Hepatocyte (in vitro differentiated cells): ENCODE measurements at regions not wholly inside any gene's neighbourhood (a gene's known extent, or its start where the extent isn't known, plus 50 kb on each side); places are given as distances from the start of the nearest gene placed in this dataset.
A peak's percentile ranks its signal among the peaks of the same experiment; 100 is the strongest.

Source experiments
- DNase-seq: peaks from one replicate; pipeline ENCODE4 v3.0.0-alpha.2; 2016; ENCODE audit warnings: low spot score
- H2AFZ ChIP-seq: fragments of 200-600 bp; sonication (generic); 2 replicates; pipeline ENCODE4 v1.6.0; 2016; ENCODE audit warnings: antibody characterized with exemption, mild to moderate bottlenecking
- H3K27ac ChIP-seq: fragments of 200-600 bp; sonication (generic); 2 replicates; pipeline ENCODE4 v1.5.1; 2016; ENCODE audit warnings: mild to moderate bottlenecking
- H3K27me3 ChIP-seq: fragments of 200-600 bp; sonication (generic); 2 replicates; pipeline ENCODE4 v1.6.1; 2016
- H3K36me3 ChIP-seq: fragments of 200-600 bp; sonication (generic); replicated peaks from 2 replicates; pipeline ENCODE4 v1.5.1; 2016; ENCODE audit warnings: low read depth; ENCODE audit not compliant: insufficient read depth
- H3K4me1 ChIP-seq: fragments of 200-600 bp; sonication (generic); 2 replicates; pipeline ENCODE4 v1.5.1; 2016; ENCODE audit warnings: mild to moderate bottlenecking, moderate library complexity; ENCODE audit not compliant: insufficient read depth
- H3K4me2 ChIP-seq: fragments of 200-600 bp; sonication (generic); 2 replicates; pipeline ENCODE4 v1.6.0; 2016
- H3K4me3 ChIP-seq: fragments of 200-600 bp; sonication (generic); 2 replicates; pipeline ENCODE4 v1.5.1; 2016; ENCODE audit warnings: mild to moderate bottlenecking
- H3K79me2 ChIP-seq: fragments of 200-600 bp; sonication (generic); 2 replicates; pipeline ENCODE4 v1.6.0; 2017; ENCODE audit warnings: mild to moderate bottlenecking
- H3K9me2 ChIP-seq: fragments of 200-600 bp; sonication (generic); replicated peaks from 2 replicates; pipeline ENCODE4 v1.6.0; 2017; ENCODE audit warnings: mild to moderate bottlenecking; ENCODE audit not compliant: insufficient read depth
- H3K9me3 ChIP-seq: fragments of 200-600 bp; sonication (generic); 2 replicates; pipeline ENCODE4 v1.5.1; 2016; ENCODE audit warnings: low read depth, mild to moderate bottlenecking
- H4K20me1 ChIP-seq: fragments of 200-600 bp; sonication (generic); 2 replicates; pipeline ENCODE4 v1.6.0; 2016; ENCODE audit warnings: mild to moderate bottlenecking; ENCODE audit not compliant: insufficient read depth, poor library complexity, severe bottlenecking
- EZH2 ChIP-seq: fragments of 200-600 bp; sonication (generic); IDR thresholded peaks from 2 replicates; pipeline ENCODE4 v1.6.1; 2016; ENCODE audit warnings: antibody characterized with exemption, mild to moderate bottlenecking, borderline replicate concordance
- EZH2phosphoT487 ChIP-seq: fragments of 200-600 bp; sonication (generic); IDR thresholded peaks from one replicate; pipeline ENCODE4 v1.6.1; 2018; ENCODE audit warnings: antibody characterized with exemption, mild to moderate bottlenecking, low read depth, moderate library complexity; ENCODE audit not compliant: unreplicated experiment, severe bottlenecking
- WGBS: methylation state at CpG from one replicate; pipeline ENCODE4 v1.1.6; 2016; ENCODE audit warnings: low lambda C conversion rate; ENCODE audit errors: missing lambda C conversion rate; 5-methylcytosine and 5-hydroxymethylcytosine counted together
- TF ChIP-seq, protein P1 (sequence below): fragments of 200-600 bp; sonication (generic); IDR thresholded peaks from 2 replicates; pipeline ENCODE4 v1.5.1; 2016; ENCODE audit warnings: antibody characterized with exemption, mild to moderate bottlenecking; ENCODE audit not compliant: poor library complexity

GRCh38 chr4:123553279-123553678 is 156.7 kb downstream of the SPRY1 start:
- no peaks in the 10 kb centered on the region for H3K79me2 ChIP-seq
- H3K9me3 ChIP-seq: no peaks in the 10 kb centered on the region
- no peak overlapping the region for H3K4me3 ChIP-seq
- no peak overlapping the region for H2AFZ ChIP-seq
- TF ChIP-seq EZH2phosphoT487: no peak
- no peak for DNase-seq
- no peak overlapping the region for H3K4me2 ChIP-seq
- H3K36me3 ChIP-seq: no peaks in the 10 kb centered on the region
- H3K4me1 ChIP-seq: peaks cover 39% of the 10 kb centered on the region
- H3K27me3 ChIP-seq: no peaks in the 10 kb centered on the region
- peak overlapping the region; percentile 94 for H3K27ac ChIP-seq
- 87% methylated on average over 4 of the region's 4 CpGs for WGBS
- no peaks in the 10 kb centered on the region for H3K9me2 ChIP-seq
- no peaks in the 10 kb centered on the region for H4K20me1 ChIP-seq

- H4K20me1 ChIP-seq: no peaks in the 10 kb centered on the region
- H3K36me3 ChIP-seq: no peaks in the 10 kb centered on the region
- no peak for DNase-seq
- 86% methylated on average over 3 of the region's 3 CpGs for WGBS
- H3K27me3 ChIP-seq: no peaks in the 10 kb centered on the region
- H3K4me1 ChIP-seq: peaks cover 35% of the 10 kb centered on the region
- no peaks in the 10 kb centered on the region for H3K79me2 ChIP-seq
- peak overlapping the region; percentile 59 for H3K4me2 ChIP-seq
- no peaks in the 10 kb centered on the region for H3K9me3 ChIP-seq
- no peak overlapping the region for H3K4me3 ChIP-seq
- peak overlapping the region; percentile 94 for H3K27ac ChIP-seq
- TF ChIP-seq, protein P1, sequence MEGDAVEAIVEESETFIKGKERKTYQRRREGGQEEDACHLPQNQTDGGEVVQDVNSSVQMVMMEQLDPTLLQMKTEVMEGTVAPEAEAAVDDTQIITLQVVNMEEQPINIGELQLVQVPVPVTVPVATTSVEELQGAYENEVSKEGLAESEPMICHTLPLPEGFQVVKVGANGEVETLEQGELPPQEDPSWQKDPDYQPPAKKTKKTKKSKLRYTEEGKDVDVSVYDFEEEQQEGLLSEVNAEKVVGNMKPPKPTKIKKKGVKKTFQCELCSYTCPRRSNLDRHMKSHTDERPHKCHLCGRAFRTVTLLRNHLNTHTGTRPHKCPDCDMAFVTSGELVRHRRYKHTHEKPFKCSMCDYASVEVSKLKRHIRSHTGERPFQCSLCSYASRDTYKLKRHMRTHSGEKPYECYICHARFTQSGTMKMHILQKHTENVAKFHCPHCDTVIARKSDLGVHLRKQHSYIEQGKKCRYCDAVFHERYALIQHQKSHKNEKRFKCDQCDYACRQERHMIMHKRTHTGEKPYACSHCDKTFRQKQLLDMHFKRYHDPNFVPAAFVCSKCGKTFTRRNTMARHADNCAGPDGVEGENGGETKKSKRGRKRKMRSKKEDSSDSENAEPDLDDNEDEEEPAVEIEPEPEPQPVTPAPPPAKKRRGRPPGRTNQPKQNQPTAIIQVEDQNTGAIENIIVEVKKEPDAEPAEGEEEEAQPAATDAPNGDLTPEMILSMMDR: peak; percentile 17
- no peak for TF ChIP-seq EZH2
- no peak overlapping the region for H2AFZ ChIP-seq
- no peaks in the 10 kb centered on the region for H3K9me2 ChIP-seq
Measured at GRCh38 chr4:123553733-123554637, 157.4 kb downstream of the SPRY1 start.

GRCh38 chr4:123554801-123555232 is 158.2 kb downstream of the SPRY1 start:
- Histone ChIP-seq H3K9me2 (no peaks in the 10 kb centered on the region), H3K4me2 (peak overlapping the region; percentile 59), H3K36me3 (no peaks in the 10 kb centered on the region), H3K27me3 (no peaks in the 10 kb centered on the region), H3K4me3 (no peak overlapping the region), H4K20me1 (no peaks in the 10 kb centered on the region), H3K9me3 (no peaks in the 10 kb centered on the region), H3K4me1 (peaks cover 42% of the 10 kb centered on the region), H2AFZ (no peak overlapping the region), H3K27ac (peak overlapping the region; percentile 94), H3K79me2 (no peaks in the 10 kb centered on the region)
- TF ChIP-seq EZH2: no peak
- TF ChIP-seq, protein P1: no peak
- no peak for TF ChIP-seq EZH2phosphoT487
- WGBS: 43% methylated on average over 5 of the region's 5 CpGs
- no peak for DNase-seq

DNA sequence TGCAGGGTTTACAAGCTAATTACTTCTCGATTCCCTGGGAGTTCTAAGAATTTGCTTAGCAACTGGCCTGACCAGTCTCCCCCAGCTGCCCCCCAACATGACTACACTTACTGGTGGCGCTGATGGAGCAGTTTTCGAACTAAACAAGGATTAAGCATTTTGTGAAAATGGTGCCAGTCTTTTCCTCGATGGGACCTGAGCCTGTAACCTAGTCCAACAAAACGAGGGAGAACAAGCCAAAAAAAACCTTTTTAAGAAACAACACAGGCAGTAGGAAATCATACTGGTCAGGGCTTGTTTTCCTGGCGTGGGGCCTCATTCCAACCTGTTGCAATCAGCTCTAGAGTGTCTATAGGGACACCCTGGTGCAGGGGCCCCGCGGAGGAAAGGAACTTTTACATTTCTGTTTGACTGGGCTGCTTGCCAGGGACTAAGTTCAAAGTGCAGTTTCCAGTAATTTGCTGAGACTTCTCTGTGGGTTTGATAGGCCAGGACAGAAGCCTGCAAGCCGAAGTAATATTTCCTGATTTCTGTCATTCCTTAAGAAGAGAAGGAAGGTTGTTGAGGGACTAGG is 158.7 kb downstream of the SPRY1 start:
- Histone ChIP-seq H3K4me3 (no peak overlapping the region), H3K79me2 (no peaks in the 10 kb centered on the region), H2AFZ (no peak overlapping the region), H3K4me1 (peaks cover 46% of the 10 kb centered on the region), H3K9me3 (no peaks in the 10 kb centered on the region), H3K36me3 (no peaks in the 10 kb centered on the region), H4K20me1 (no peaks in the 10 kb centered on the region), H3K4me2 (peak overlapping the region; percentile 64), H3K27ac (peak overlapping the region; percentile 94), H3K9me2 (no peaks in the 10 kb centered on the region), H3K27me3 (no peaks in the 10 kb centered on the region)
- TF ChIP-seq EZH2phosphoT487 (no peak), EZH2 (no peak)
- TF ChIP-seq, protein P1: no peak
- DNase-seq: peak; percentile 92
- 19% methylated on average over 9 of the region's 9 CpGs for WGBS
